ENCODE measurements at regions not wholly inside any gene's neighbourhood (a gene's known extent, or its start where the extent isn't known, plus 50 kb on each side); places are given as distances from the start of the nearest gene placed in this dataset.

GRCh38 chr5:85395526-85395925 lies 1010.8 kb upstream of the EDIL3 start:
- no peak for TF ChIP-seq EP300 (IDR thresholded peaks at IDR 0.05)
- no peak for TF ChIP-seq CTCF (IDR thresholded peaks at IDR 0.05)
